DLD1 (cell line): ENCODE measurements at regions not wholly inside any gene's neighbourhood (a gene's known extent, or its start where the extent isn't known, plus 50 kb on each side); places are given as distances from the start of the nearest gene placed in this dataset.

Experiments used
- in situ Hi-C: cut with HindIII; loops from 2 replicates; pipeline ENCODE4 v1.10.0; 2017; ENCODE audit warnings: low sequenced_read_pairs

- in situ Hi-C loops, result no loop called here
These were observed 125.6 kb upstream of the PRNP start for GRCh38 chr20:4560667-4561066.

- in situ Hi-C loops, result no loop called here
These were observed 126.3 kb upstream of the PRNP start for GRCh38 chr20:4559906-4560305.

- in situ Hi-C loops, result no loop called here
These were observed 127.2 kb upstream of the PRNP start for GRCh38 chr20:4559106-4559505.

- in situ Hi-C loops, result no loop called here
These were observed 129.5 kb upstream of the PRNP start for GRCh38 chr20:4556781-4557180.

GRCh38 chr20:4555188-4555890, 130.9 kb upstream of the PRNP start:
- in situ Hi-C loops, result no loop called here

- in situ Hi-C loops, result no loop called here
These were observed 131.9 kb upstream of the PRNP start for GRCh38 chr20:4554346-4554745.

- in situ Hi-C loops, result no loop called here
These were observed 134.1 kb upstream of the PRNP start for GRCh38 chr20:4552075-4552640.

GRCh38 chr20:4550740-4551139, 135.5 kb upstream of the PRNP start:
- in situ Hi-C loops, result no loop called here

GRCh38 chr20:4549711-4550259, 136.5 kb upstream of the PRNP start:
- in situ Hi-C loops, result no loop called here

GRCh38 chr20:4548552-4548951, 137.7 kb upstream of the PRNP start:
- in situ Hi-C loops, result no loop called here

GRCh38 chr20:4546786-4547185, 139.5 kb upstream of the PRNP start:
- in situ Hi-C loops, result no loop called here

- in situ Hi-C loops, result no loop called here
These were observed 139.9 kb upstream of the PRNP start for GRCh38 chr20:4546342-4546741.

- in situ Hi-C loops, result no loop called here
These were observed 140.7 kb upstream of the PRNP start for GRCh38 chr20:4545526-4545925.

GRCh38 chr20:4544765-4545164, 141.5 kb upstream of the PRNP start:
- in situ Hi-C loops, result no loop called here

- in situ Hi-C loops, result no loop called here
These were observed 144.0 kb upstream of the PRNP start for GRCh38 chr20:4542270-4542669.

GRCh38 chr20:4534315-4534714, 151.9 kb upstream of the PRNP start:
- in situ Hi-C loops, result loop anchor here (10.0 kb wide), 1 partner anchor 50 kb away; no protein-coding TSS in a partner anchor

GRCh38 chr20:4533368-4534133, 152.7 kb upstream of the PRNP start:
- in situ Hi-C loops, result loop anchor here (10.0 kb wide), 1 partner anchor 51 kb away; no protein-coding TSS in a partner anchor

- in situ Hi-C loops, result loop anchor here (10.0 kb wide), 1 partner anchor 52 kb away; no protein-coding TSS in a partner anchor
These were observed 153.5 kb upstream of the PRNP start for GRCh38 chr20:4532772-4533171.

- in situ Hi-C loops, result no loop called here
These were observed 161.5 kb upstream of the PRNP start for GRCh38 chr20:4524792-4525191.

- in situ Hi-C loops, result no loop called here
These were observed 161.9 kb upstream of the PRNP start for GRCh38 chr20:4524307-4524706.

- in situ Hi-C loops, result no loop called here
These were observed 163.9 kb upstream of the PRNP start for GRCh38 chr20:4522310-4522709.
